Lower leg skin (tissue), 3 donors: ENCODE measurements at regions not wholly inside any gene's neighbourhood (a gene's known extent, or its start where the extent isn't known, plus 50 kb on each side); places are given as distances from the start of the nearest gene placed in this dataset.

ENCODE experiments used
- CTCF ChIP-seq, 3 donors: fragments of 450-650 bp; IDR thresholded peaks; one replicate each; pipeline ENCODE4 v1.5.1; 2016; ENCODE audit warnings: antibody characterized with exemption in 3 of 3, mild to moderate bottlenecking in 3 of 3, moderate library complexity in 2 of 3
- POLR2A ChIP-seq, 2 donors: fragments of 450-650 bp; IDR thresholded peaks; one replicate each; pipeline ENCODE4 v1.6.1; 2016 to 2017; ENCODE audit warnings: antibody characterized with exemption in 2 of 2, mild to moderate bottlenecking in 1 of 2, moderate library complexity in 1 of 2

GRCh38 chr22:49243335-49243734 is 584.3 kb downstream of the BRD1 start:
- TF ChIP-seq CTCF (IDR thresholded peaks at IDR 0.05), result no peak
- TF ChIP-seq POLR2A (IDR thresholded peaks at IDR 0.05), result no peak
